Adrenal gland (tissue), 5 donors: ENCODE measurements at regions not wholly inside any gene's neighbourhood (a gene's known extent, or its start where the extent isn't known, plus 50 kb on each side); places are given as distances from the start of the nearest gene placed in this dataset.

ENCODE experiments used
- POLR2A ChIP-seq, 2 donors: fragments of 450-650 bp; IDR thresholded peaks; one replicate each; pipeline ENCODE4 v1.6.1; 2017; ENCODE audit warnings: antibody characterized with exemption in 2 of 2, mild to moderate bottlenecking in 2 of 2, moderate library complexity in 1 of 2
- TF ChIP-seq, protein P1 (sequence below), 6 experiments: fragments of 450-650 bp in 4 of 6; fragments of 200-600 bp in 2 of 6; sonication (generic) in 1 of 6; IDR thresholded peaks; 1 replicate in 5 of 6; 2 replicates in 1 of 6; pipeline versions ENCODE4 v1.5.1 to v1.8.0; 2016 to 2021; ENCODE audit warnings: antibody characterized with exemption in 6 of 6, mild to moderate bottlenecking in 2 of 6, moderate library complexity in 1 of 6
- donor health status: DM: no; HTN: no; CAD: no.

DNA sequence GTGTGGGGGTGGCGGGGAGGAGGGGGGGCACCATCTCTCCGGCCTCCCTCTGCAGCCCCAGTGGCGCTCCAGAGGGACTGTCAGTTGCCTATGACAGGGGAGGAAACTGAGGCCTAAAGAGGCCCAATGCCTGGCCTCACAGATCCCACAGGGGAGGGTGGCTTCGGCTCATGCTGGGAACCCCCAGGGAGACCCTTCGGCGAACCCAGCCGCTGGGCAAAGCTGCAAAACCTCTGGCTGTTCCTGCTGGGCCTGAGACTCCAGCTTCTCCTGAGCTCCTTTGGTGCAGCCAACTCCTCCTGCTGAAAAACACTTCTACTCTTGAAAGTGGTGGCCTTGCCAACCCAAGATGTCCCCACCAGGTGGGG is 170.1 kb upstream of the RTL1 start:
- TF ChIP-seq, protein P1, sequence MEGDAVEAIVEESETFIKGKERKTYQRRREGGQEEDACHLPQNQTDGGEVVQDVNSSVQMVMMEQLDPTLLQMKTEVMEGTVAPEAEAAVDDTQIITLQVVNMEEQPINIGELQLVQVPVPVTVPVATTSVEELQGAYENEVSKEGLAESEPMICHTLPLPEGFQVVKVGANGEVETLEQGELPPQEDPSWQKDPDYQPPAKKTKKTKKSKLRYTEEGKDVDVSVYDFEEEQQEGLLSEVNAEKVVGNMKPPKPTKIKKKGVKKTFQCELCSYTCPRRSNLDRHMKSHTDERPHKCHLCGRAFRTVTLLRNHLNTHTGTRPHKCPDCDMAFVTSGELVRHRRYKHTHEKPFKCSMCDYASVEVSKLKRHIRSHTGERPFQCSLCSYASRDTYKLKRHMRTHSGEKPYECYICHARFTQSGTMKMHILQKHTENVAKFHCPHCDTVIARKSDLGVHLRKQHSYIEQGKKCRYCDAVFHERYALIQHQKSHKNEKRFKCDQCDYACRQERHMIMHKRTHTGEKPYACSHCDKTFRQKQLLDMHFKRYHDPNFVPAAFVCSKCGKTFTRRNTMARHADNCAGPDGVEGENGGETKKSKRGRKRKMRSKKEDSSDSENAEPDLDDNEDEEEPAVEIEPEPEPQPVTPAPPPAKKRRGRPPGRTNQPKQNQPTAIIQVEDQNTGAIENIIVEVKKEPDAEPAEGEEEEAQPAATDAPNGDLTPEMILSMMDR (IDR thresholded peaks at IDR 0.05) = no peak
- TF ChIP-seq POLR2A (IDR thresholded peaks at IDR 0.05) = no peak
